ENCODE measurements at regions not wholly inside any gene's neighbourhood (a gene's known extent, or its start where the extent isn't known, plus 50 kb on each side); places are given as distances from the start of the nearest gene placed in this dataset.

- DNase-seq (ENCODE audit: low read depth in 2 of 2) = no peak
Observed at GRCh38 chr7:115083935-115084334, 162.0 kb downstream of the MDFIC start.

- no peak for DNase-seq (ENCODE audit: low read depth in 2 of 2)
Observed at GRCh38 chr7:115081772-115082171, 159.9 kb downstream of the MDFIC start.

GRCh38 chr7:115078851-115079250 is 157.0 kb downstream of the MDFIC start:
- no peak for DNase-seq (ENCODE audit: low read depth in 2 of 2)

GRCh38 chr7:115078386-115078785 is 156.5 kb downstream of the MDFIC start:
- DNase-seq (ENCODE audit: low read depth in 2 of 2) = no peak

- DNase-seq (ENCODE audit: low read depth in 2 of 2) = no peak
Observed at GRCh38 chr7:115070311-115070710, 148.4 kb downstream of the MDFIC start.

Data from fibroblast of skin of left quadriceps (primary cell).